ENCODE measurements at regions not wholly inside any gene's neighbourhood (a gene's known extent, or its start where the extent isn't known, plus 50 kb on each side); places are given as distances from the start of the nearest gene placed in this dataset.
"Not testable (repeated sequence)": the region's sequence is repeated elsewhere in the genome, so short reads cannot be mapped to it uniquely, and the experiment has no call there.

DNA sequence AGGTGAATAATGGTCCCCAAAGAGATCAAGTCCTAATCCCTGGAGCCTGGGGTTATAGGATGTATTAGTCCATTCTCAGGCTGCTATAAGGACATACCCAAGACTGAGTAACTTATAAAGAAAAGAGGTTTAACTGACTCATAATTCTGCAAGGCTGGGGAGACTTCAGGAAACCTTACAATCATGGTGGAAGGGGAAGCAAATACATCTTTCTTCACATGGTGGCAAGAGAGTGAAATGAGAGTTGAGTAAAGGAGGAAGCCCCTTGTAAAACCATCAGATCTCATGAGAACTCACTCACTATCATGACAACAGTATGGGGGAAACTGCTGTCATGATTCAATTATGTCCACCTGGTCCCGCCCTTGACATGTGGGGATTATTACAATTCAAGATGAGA, 142.9 kb upstream of the ANKRD28 start (continued):
- TF ChIP-seq, protein P1, sequence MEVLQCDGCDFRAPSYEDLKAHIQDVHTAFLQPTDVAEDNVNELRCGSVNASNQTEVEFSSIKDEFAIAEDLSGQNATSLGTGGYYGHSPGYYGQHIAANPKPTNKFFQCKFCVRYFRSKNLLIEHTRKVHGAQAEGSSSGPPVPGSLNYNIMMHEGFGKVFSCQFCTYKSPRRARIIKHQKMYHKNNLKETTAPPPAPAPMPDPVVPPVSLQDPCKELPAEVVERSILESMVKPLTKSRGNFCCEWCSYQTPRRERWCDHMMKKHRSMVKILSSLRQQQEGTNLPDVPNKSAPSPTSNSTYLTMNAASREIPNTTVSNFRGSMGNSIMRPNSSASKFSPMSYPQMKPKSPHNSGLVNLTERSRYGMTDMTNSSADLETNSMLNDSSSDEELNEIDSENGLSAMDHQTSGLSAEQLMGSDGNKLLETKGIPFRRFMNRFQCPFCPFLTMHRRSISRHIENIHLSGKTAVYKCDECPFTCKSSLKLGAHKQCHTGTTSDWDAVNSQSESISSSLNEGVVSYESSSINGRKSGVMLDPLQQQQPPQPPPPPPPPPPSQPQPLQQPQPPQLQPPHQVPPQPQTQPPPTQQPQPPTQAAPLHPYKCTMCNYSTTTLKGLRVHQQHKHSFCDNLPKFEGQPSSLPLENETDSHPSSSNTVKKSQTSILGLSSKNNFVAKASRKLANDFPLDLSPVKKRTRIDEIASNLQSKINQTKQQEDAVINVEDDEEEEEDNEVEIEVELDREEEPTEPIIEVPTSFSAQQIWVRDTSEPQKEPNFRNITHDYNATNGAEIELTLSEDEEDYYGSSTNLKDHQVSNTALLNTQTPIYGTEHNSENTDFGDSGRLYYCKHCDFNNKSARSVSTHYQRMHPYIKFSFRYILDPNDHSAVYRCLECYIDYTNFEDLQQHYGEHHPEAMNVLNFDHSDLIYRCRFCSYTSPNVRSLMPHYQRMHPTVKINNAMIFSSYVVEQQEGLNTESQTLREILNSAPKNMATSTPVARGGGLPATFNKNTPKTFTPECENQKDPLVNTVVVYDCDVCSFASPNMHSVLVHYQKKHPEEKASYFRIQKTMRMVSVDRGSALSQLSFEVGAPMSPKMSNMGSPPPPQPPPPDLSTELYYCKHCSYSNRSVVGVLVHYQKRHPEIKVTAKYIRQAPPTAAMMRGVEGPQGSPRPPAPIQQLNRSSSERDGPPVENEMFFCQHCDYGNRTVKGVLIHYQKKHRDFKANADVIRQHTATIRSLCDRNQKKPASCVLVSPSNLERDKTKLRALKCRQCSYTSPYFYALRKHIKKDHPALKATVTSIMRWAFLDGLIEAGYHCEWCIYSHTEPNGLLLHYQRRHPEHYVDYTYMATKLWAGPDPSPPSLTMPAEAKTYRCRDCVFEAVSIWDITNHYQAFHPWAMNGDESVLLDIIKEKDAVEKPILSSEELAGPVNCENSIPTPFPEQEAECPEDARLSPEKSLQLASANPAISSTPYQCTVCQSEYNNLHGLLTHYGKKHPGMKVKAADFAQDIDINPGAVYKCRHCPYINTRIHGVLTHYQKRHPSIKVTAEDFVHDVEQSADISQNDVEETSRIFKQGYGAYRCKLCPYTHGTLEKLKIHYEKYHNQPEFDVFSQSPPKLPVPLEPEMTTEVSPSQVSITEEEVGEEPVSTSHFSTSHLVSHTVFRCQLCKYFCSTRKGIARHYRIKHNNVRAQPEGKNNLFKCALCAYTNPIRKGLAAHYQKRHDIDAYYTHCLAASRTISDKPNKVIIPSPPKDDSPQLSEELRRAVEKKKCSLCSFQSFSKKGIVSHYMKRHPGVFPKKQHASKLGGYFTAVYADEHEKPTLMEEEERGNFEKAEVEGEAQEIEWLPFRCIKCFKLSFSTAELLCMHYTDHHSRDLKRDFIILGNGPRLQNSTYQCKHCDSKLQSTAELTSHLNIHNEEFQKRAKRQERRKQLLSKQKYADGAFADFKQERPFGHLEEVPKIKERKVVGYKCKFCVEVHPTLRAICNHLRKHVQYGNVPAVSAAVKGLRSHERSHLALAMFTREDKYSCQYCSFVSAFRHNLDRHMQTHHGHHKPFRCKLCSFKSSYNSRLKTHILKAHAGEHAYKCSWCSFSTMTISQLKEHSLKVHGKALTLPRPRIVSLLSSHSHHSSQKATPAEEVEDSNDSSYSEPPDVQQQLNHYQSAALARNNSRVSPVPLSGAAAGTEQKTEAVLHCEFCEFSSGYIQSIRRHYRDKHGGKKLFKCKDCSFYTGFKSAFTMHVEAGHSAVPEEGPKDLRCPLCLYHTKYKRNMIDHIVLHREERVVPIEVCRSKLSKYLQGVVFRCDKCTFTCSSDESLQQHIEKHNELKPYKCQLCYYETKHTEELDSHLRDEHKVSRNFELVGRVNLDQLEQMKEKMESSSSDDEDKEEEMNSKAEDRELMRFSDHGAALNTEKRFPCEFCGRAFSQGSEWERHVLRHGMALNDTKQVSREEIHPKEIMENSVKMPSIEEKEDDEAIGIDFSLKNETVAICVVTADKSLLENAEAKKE (CRISPR knock-in tag; IDR thresholded peaks at IDR 0.05), result no peak
- TF ChIP-seq POLR2AphosphoS5 (IDR thresholded peaks at IDR 0.05; ENCODE audit: low read depth), result no peak

DNA sequence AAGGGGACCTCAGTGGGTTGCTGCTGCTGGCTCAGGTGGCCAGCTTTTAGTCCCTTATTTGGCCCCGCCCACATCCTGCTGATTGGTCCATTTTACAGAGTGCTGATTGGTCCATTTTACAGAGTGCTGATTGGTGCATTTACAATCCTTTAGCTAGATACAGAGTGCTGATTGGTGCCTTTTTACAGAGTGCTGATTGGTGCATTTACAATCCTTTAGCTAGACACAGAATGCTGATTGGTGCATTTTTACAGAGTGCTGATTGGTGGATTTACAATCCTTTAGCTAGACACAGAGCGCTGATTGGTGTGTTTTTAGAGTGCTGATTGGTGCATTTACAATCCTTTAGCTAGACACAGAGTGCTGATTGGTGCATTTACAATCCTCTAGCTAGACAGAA, 143.7 kb upstream of the ANKRD28 start:
- H3K4me3 ChIP-seq; H3K9me2 ChIP-seq (ENCODE audit: insufficient read depth); H3K27ac Mint-ChIP-seq; H3K36me3 Mint-ChIP-seq (ENCODE audit: low read depth); H3K27me3 Mint-ChIP-seq (ENCODE audit: insufficient read depth, low read depth, poor library complexity); H3K4me3 Mint-ChIP-seq; H3K4me2 ChIP-seq; H3K4me1 Mint-ChIP-seq; H3K27me3 ChIP-seq (ENCODE audit: insufficient read depth); H3K4me1 ChIP-seq (ENCODE audit: insufficient read depth); H3F3A ChIP-seq (replicated peaks; ENCODE audit: low read depth); H2AFZ ChIP-seq; H4K20me1 ChIP-seq (replicated peaks; ENCODE audit: insufficient read depth); ATAC-seq; DNase-seq (ENCODE audit: low spot score); H3K27ac ChIP-seq (ENCODE audit: low read depth); H3K79me2 ChIP-seq (replicated peaks; ENCODE audit: insufficient read depth); H3K36me3 ChIP-seq (ENCODE audit: insufficient read depth): not testable (repeated sequence)
- peaks cover 17% of the 10 kb centered on the region for H3K9me3 Mint-ChIP-seq

GRCh38 chr3:15941958-15942357, 144.2 kb upstream of the ANKRD28 start:
- Histone ChIP-seq H3K9me2 (ENCODE audit: insufficient read depth) (0 out of 2 replicates have a peak, but pooled peaks cover 6% of the 10 kb centered on the region), H3K27ac (ENCODE audit: low read depth) (no peak overlapping the region), H3K4me2 (no peak overlapping the region), H3K79me2 (replicated peaks; ENCODE audit: insufficient read depth) (no peaks in the 10 kb centered on the region), H3K27me3 (ENCODE audit: insufficient read depth) (no peaks in the 10 kb centered on the region), H3F3A (replicated peaks; ENCODE audit: low read depth) (no peaks in the 10 kb centered on the region), H4K20me1 (replicated peaks; ENCODE audit: insufficient read depth) (no peaks in the 10 kb centered on the region), H2AFZ (no peak overlapping the region), H3K36me3 (ENCODE audit: insufficient read depth) (no peaks in the 10 kb centered on the region), H3K4me3 (no peak overlapping the region), H3K4me1 (ENCODE audit: insufficient read depth) (no peaks in the 10 kb centered on the region)
- Mint-ChIP-seq H3K4me1 (no peaks in the 10 kb centered on the region), H3K27me3 (ENCODE audit: insufficient read depth, low read depth, poor library complexity) (peaks cover 4% of the 10 kb centered on the region), H3K4me3 (no peak overlapping the region), H3K27ac (no peak overlapping the region), H3K36me3 (ENCODE audit: low read depth) (peaks cover 7% of the 10 kb centered on the region; the same call in 1 of the 3 replicates), H3K9me3 (peaks cover 17% of the 10 kb centered on the region)
- DNase-seq (ENCODE audit: low spot score) (no peak), ATAC-seq (no peak)
- TF ChIP-seq CTCF (conservative IDR thresholded peaks at IDR 0.05; ENCODE audit: low read depth in 2 of 2) (no peak), EZH2phosphoT487 (IDR thresholded peaks at IDR 0.05; ENCODE audit: unreplicated experiment) (no peak), ZNF114 (CRISPR knock-in tag; IDR thresholded peaks at IDR 0.05) (no peak), NANOG (IDR thresholded peaks at IDR 0.05; ENCODE audit: borderline replicate concordance) (no peak), REST (IDR thresholded peaks at IDR 0.05; ENCODE audit: unreplicated experiment) (no peak), STAT1 (IDR thresholded peaks at IDR 0.05; ENCODE audit: unreplicated experiment) (no peak)
- TF ChIP-seq, protein P2, sequence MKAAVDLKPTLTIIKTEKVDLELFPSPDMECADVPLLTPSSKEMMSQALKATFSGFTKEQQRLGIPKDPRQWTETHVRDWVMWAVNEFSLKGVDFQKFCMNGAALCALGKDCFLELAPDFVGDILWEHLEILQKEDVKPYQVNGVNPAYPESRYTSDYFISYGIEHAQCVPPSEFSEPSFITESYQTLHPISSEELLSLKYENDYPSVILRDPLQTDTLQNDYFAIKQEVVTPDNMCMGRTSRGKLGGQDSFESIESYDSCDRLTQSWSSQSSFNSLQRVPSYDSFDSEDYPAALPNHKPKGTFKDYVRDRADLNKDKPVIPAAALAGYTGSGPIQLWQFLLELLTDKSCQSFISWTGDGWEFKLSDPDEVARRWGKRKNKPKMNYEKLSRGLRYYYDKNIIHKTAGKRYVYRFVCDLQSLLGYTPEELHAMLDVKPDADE (IDR thresholded peaks at IDR 0.05), result no peak
